Ectodermal cell (in vitro differentiated cells): ENCODE measurements at regions not wholly inside any gene's neighbourhood (a gene's known extent, or its start where the extent isn't known, plus 50 kb on each side); places are given as distances from the start of the nearest gene placed in this dataset.

Experiments used
- H3K27ac ChIP-seq: 2 replicates; pipeline ENCODE4 v1.7.0; 2013; ENCODE audit warnings: mild to moderate bottlenecking, low read depth, low read length; ENCODE audit not compliant: insufficient read depth, poor library complexity, severe bottlenecking
- H3K27me3 ChIP-seq: 2 replicates; pipeline ENCODE4 v1.7.0; 2013; ENCODE audit warnings: mild to moderate bottlenecking, low read length; ENCODE audit not compliant: insufficient read depth, control insufficient read depth, poor library complexity, severe bottlenecking
- H3K36me3 ChIP-seq: one replicate; pipeline ENCODE4 v1.7.0; 2013; ENCODE audit warnings: low read length; ENCODE audit not compliant: control insufficient read depth, insufficient read depth
- H3K4me1 ChIP-seq: one replicate; pipeline ENCODE4 v1.7.0; 2013; ENCODE audit warnings: low read length; ENCODE audit not compliant: control insufficient read depth, insufficient read depth
- H3K4me3 ChIP-seq: 2 replicates; pipeline ENCODE4 v1.7.0; 2013; ENCODE audit warnings: low read depth, low read length, control low read depth; ENCODE audit not compliant: insufficient read depth
- H3K9me3 ChIP-seq: 2 replicates; pipeline ENCODE4 v1.7.0; 2013; ENCODE audit warnings: mild to moderate bottlenecking, low read length, moderate library complexity; ENCODE audit not compliant: control insufficient read depth
- WGBS, 2 experiments: methylation state at CpG; one replicate each; pipeline ENCODE4 v1.1.7; 2013; ENCODE audit warnings: missing lambda C conversion rate in 2 of 2; 5-methylcytosine and 5-hydroxymethylcytosine counted together

GRCh38 chr13:106112191-106112590 is 423.3 kb downstream of the EFNB2 start:
- no peak overlapping the region for H3K4me3 ChIP-seq
- H3K27me3 ChIP-seq: no peaks in the 10 kb centered on the region
- H3K4me1 ChIP-seq: no peaks in the 10 kb centered on the region
- 93 to 96% methylated on average over 2 to 3 of the region's 3 CpGs for WGBS, 2 experiments
- H3K9me3 ChIP-seq: no peaks in the 10 kb centered on the region
- H3K36me3 ChIP-seq: no peaks in the 10 kb centered on the region
- H3K27ac ChIP-seq: no peak overlapping the region

- Histone ChIP-seq H3K27me3 (no peaks in the 10 kb centered on the region), H3K27ac (no peak overlapping the region), H3K36me3 (no peaks in the 10 kb centered on the region), H3K9me3 (no peaks in the 10 kb centered on the region), H3K4me3 (no peak overlapping the region), H3K4me1 (no peaks in the 10 kb centered on the region)
- WGBS, 2 experiments: 93 to 94% methylated on average over 8 of the region's 8 CpGs
These were observed 425.1 kb downstream of the EFNB2 start for GRCh38 chr13:106110241-106110855.

- 96 to 98% methylated on average over 3 of the region's 3 CpGs for WGBS, 2 experiments
- Histone ChIP-seq H3K9me3 (no peaks in the 10 kb centered on the region), H3K27ac (no peak overlapping the region), H3K27me3 (no peaks in the 10 kb centered on the region), H3K4me1 (no peaks in the 10 kb centered on the region), H3K36me3 (no peaks in the 10 kb centered on the region), H3K4me3 (no peak overlapping the region)
These were observed 426.1 kb downstream of the EFNB2 start for GRCh38 chr13:106109391-106109791.

GRCh38 chr13:106108346-106108745 is 427.1 kb downstream of the EFNB2 start:
- Histone ChIP-seq H3K27me3 (no peaks in the 10 kb centered on the region), H3K27ac (no peak overlapping the region), H3K36me3 (no peaks in the 10 kb centered on the region), H3K4me3 (no peak overlapping the region), H3K4me1 (no peaks in the 10 kb centered on the region), H3K9me3 (no peaks in the 10 kb centered on the region)
- 94% methylated on average over 9 of the region's 9 CpGs for WGBS, 2 experiments

- H3K4me1 ChIP-seq: peaks cover 2% of the 10 kb centered on the region
- 92 to 93% methylated on average over 7 of the region's 7 CpGs for WGBS, 2 experiments
- H3K4me3 ChIP-seq: no peak overlapping the region
- H3K27ac ChIP-seq: no peak overlapping the region
- H3K27me3 ChIP-seq: no peaks in the 10 kb centered on the region
- H3K9me3 ChIP-seq: no peaks in the 10 kb centered on the region
- H3K36me3 ChIP-seq: no peaks in the 10 kb centered on the region
These were observed 428.4 kb downstream of the EFNB2 start for GRCh38 chr13:106107061-106107460.

- Histone ChIP-seq H3K27me3 (no peaks in the 10 kb centered on the region), H3K4me3 (no peak overlapping the region), H3K27ac (no peak overlapping the region), H3K9me3 (no peaks in the 10 kb centered on the region), H3K36me3 (no peaks in the 10 kb centered on the region), H3K4me1 (peaks cover 19% of the 10 kb centered on the region)
- 92 to 100% methylated on average over 1 of the region's 1 CpG for WGBS, 2 experiments
These were observed 430.3 kb downstream of the EFNB2 start for GRCh38 chr13:106105153-106105552.

GRCh38 chr13:106104281-106104901 is 431.1 kb downstream of the EFNB2 start:
- H3K4me3 ChIP-seq: no peak overlapping the region
- peaks cover 27% of the 10 kb centered on the region for H3K4me1 ChIP-seq
- H3K27ac ChIP-seq: no peak overlapping the region
- no peaks in the 10 kb centered on the region for H3K9me3 ChIP-seq
- WGBS, 2 experiments: 82 to 85% methylated on average over 3 of the region's 3 CpGs
- H3K27me3 ChIP-seq: no peaks in the 10 kb centered on the region
- no peaks in the 10 kb centered on the region for H3K36me3 ChIP-seq

GRCh38 chr13:106103779-106104178 is 431.7 kb downstream of the EFNB2 start:
- Histone ChIP-seq H3K4me3 (no peak overlapping the region), H3K9me3 (no peaks in the 10 kb centered on the region), H3K27ac (no peak overlapping the region), H3K36me3 (no peaks in the 10 kb centered on the region), H3K4me1 (peaks cover 30% of the 10 kb centered on the region), H3K27me3 (no peaks in the 10 kb centered on the region)
- 89% methylated on average over 10 of the region's 10 CpGs for WGBS, 2 experiments

- 93 to 96% methylated on average over 4 of the region's 4 CpGs for WGBS, 2 experiments
- H3K36me3 ChIP-seq: no peaks in the 10 kb centered on the region
- peaks cover 37% of the 10 kb centered on the region for H3K4me1 ChIP-seq
These were observed 432.7 kb downstream of the EFNB2 start for GRCh38 chr13:106102786-106103185.

GRCh38 chr13:106101201-106101600 is 434.3 kb downstream of the EFNB2 start:
- Histone ChIP-seq H3K36me3 (no peaks in the 10 kb centered on the region), H3K27me3 (no peaks in the 10 kb centered on the region), H3K27ac (peak overlapping the region; percentile 97), H3K4me1 (peaks cover 40% of the 10 kb centered on the region), H3K9me3 (no peaks in the 10 kb centered on the region), H3K4me3 (no peak overlapping the region)
- WGBS, 2 experiments: 42 to 53% methylated on average over 3 to 4 of the region's 5 CpGs

More at GRCh38 chr13:106102786-106103185, 432.7 kb downstream of the EFNB2 start:
- H3K9me3 ChIP-seq: no peaks in the 10 kb centered on the region
- H3K4me3 ChIP-seq: no peak overlapping the region
- H3K27me3 ChIP-seq: no peaks in the 10 kb centered on the region
- H3K27ac ChIP-seq: no peak overlapping the region
